ENCODE measurements at regions not wholly inside any gene's neighbourhood (a gene's known extent, or its start where the extent isn't known, plus 50 kb on each side); places are given as distances from the start of the nearest gene placed in this dataset.

- BruUV-seq (replicated peaks) = no TSS peak
- DNase-seq (ENCODE audit: unreplicated experiment) = no peak
- no peaks in the 10 kb centered on the region for H3K27me3 Mint-ChIP-seq (ENCODE audit: insufficient read depth, unreplicated experiment)
- H3K9me3 Mint-ChIP-seq (ENCODE audit: unreplicated experiment) = no peaks in the 10 kb centered on the region
- H3K36me3 Mint-ChIP-seq (ENCODE audit: insufficient read depth, unreplicated experiment) = no peaks in the 10 kb centered on the region
- ChIA-PET POLR2A (no interaction called here), CTCF (no interaction called here)
- no peak overlapping the region for H3K27ac Mint-ChIP-seq (ENCODE audit: low read depth, unreplicated experiment)
- intact Hi-C loops (cut with micrococcal nuclease) = no loop called here
- no peaks in the 10 kb centered on the region for H3K4me1 Mint-ChIP-seq (ENCODE audit: insufficient read depth, unreplicated experiment)
- no peak for TF ChIP-seq CTCF (IDR thresholded peaks at IDR 0.05; ENCODE audit: unreplicated experiment)
- no peak overlapping the region for H3K4me3 Mint-ChIP-seq (ENCODE audit: unreplicated experiment)
These were observed 270.4 kb downstream of the ZBBX start for GRCh38 chr3:167109746-167110145.

GRCh38 chr3:167106456-167106855 lies 273.6 kb downstream of the ZBBX start:
- TF ChIP-seq CTCF (IDR thresholded peaks at IDR 0.05; ENCODE audit: unreplicated experiment) = no peak
- Mint-ChIP-seq H3K27me3 (ENCODE audit: insufficient read depth, unreplicated experiment) (no peaks in the 10 kb centered on the region), H3K36me3 (ENCODE audit: insufficient read depth, unreplicated experiment) (no peaks in the 10 kb centered on the region), H3K27ac (ENCODE audit: low read depth, unreplicated experiment) (no peak overlapping the region), H3K9me3 (ENCODE audit: unreplicated experiment) (no peaks in the 10 kb centered on the region), H3K4me3 (ENCODE audit: unreplicated experiment) (no peak overlapping the region), H3K4me1 (ENCODE audit: insufficient read depth, unreplicated experiment) (no peaks in the 10 kb centered on the region)
- ChIA-PET CTCF (no interaction called here), POLR2A (interaction anchor here (0.7 kb wide), 1 partner anchor 756 kb away, joined by 3 read pairs; no protein-coding TSS in a partner anchor)
- DNase-seq (ENCODE audit: unreplicated experiment) = no peak
- intact Hi-C loops (cut with micrococcal nuclease) = no loop called here
- BruUV-seq (replicated peaks) = no TSS peak

- DNase-seq (ENCODE audit: unreplicated experiment) = peak; percentile 33
- H3K9me3 Mint-ChIP-seq (ENCODE audit: unreplicated experiment) = no peaks in the 10 kb centered on the region
- H3K36me3 Mint-ChIP-seq (ENCODE audit: insufficient read depth, unreplicated experiment) = no peaks in the 10 kb centered on the region
- H3K27ac Mint-ChIP-seq (ENCODE audit: low read depth, unreplicated experiment) = no peak overlapping the region
- H3K27me3 Mint-ChIP-seq (ENCODE audit: insufficient read depth, unreplicated experiment) = no peaks in the 10 kb centered on the region
- TF ChIP-seq CTCF (IDR thresholded peaks at IDR 0.05; ENCODE audit: unreplicated experiment) = peak; percentile 6
- ChIA-PET POLR2A (interaction anchor here (1.1 kb wide), 1 partner anchor 9 kb away, joined by 3 read pairs; no protein-coding TSS in a partner anchor), CTCF (interaction anchor here (0.6 to 1.3 kb wide), 3 partner anchors 9 to 1477 kb away, joined by 3 to 5 read pairs (median 3); no protein-coding TSS in a partner anchor)
- H3K4me1 Mint-ChIP-seq (ENCODE audit: insufficient read depth, unreplicated experiment) = no peaks in the 10 kb centered on the region
- no peak overlapping the region for H3K4me3 Mint-ChIP-seq (ENCODE audit: unreplicated experiment)
- BruUV-seq (replicated peaks) = no TSS peak
- intact Hi-C loops (cut with micrococcal nuclease) = no loop called here
These were observed 278.0 kb downstream of the ZBBX start for GRCh38 chr3:167102071-167102470.

- intact Hi-C loops (cut with micrococcal nuclease) = no loop called here
- no peaks in the 10 kb centered on the region for H3K9me3 Mint-ChIP-seq (ENCODE audit: unreplicated experiment)
- H3K27ac Mint-ChIP-seq (ENCODE audit: low read depth, unreplicated experiment) = no peak overlapping the region
- H3K4me1 Mint-ChIP-seq (ENCODE audit: insufficient read depth, unreplicated experiment) = no peaks in the 10 kb centered on the region
- H3K27me3 Mint-ChIP-seq (ENCODE audit: insufficient read depth, unreplicated experiment) = no peaks in the 10 kb centered on the region
- no peak for DNase-seq (ENCODE audit: unreplicated experiment)
- POLR2A ChIA-PET = no interaction called here
- no TSS peak for BruUV-seq (replicated peaks)
- TF ChIP-seq CTCF (IDR thresholded peaks at IDR 0.05; ENCODE audit: unreplicated experiment) = no peak
- no peak overlapping the region for H3K4me3 Mint-ChIP-seq (ENCODE audit: unreplicated experiment)
- CTCF ChIA-PET = interaction anchor here (0.6 kb wide), 3 partner anchors 13 to 1192 kb away, joined by 3 to 4 read pairs (median 3); no protein-coding TSS in a partner anchor
- no peaks in the 10 kb centered on the region for H3K36me3 Mint-ChIP-seq (ENCODE audit: insufficient read depth, unreplicated experiment)
These were observed 279.4 kb downstream of the ZBBX start for GRCh38 chr3:167100651-167101050.
